GM19463 (cell line): ENCODE measurements at regions not wholly inside any gene's neighbourhood (a gene's known extent, or its start where the extent isn't known, plus 50 kb on each side); places are given as distances from the start of the nearest gene placed in this dataset.
"Not testable (repeated sequence)": the region's sequence is repeated elsewhere in the genome, so short reads cannot be mapped to it uniquely, and the experiment has no call there.

Experiments used
- ATAC-seq: cut with Tn5 transposase; IDR thresholded peaks from one replicate; pipeline ENCODE4 v1.9.1; 2021; ENCODE audit warnings: mild to moderate bottlenecking, moderate library complexity; ENCODE audit not compliant: unreplicated experiment

DNA sequence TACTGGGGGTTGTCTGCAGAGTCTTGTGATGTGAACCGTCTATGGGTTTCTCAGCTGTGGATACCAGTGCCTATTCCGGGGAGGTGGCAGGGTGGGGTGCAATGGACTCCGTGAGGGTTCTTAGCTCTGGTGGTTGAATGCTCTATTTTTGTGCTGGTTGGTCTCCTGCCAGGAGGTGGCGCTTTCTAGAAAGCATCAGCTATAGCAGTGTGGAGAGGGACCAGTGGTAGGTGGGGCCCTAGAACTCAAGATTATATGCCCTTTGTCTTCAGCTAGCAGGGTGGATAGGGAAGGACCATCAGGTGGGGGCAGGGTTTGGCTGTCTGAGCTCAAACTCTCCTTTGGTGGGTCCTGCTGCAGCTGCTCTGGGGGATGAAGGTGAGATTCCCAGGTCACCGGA, 127.3 kb upstream of the PLD5 start:
- ATAC-seq: no peak

DNA sequence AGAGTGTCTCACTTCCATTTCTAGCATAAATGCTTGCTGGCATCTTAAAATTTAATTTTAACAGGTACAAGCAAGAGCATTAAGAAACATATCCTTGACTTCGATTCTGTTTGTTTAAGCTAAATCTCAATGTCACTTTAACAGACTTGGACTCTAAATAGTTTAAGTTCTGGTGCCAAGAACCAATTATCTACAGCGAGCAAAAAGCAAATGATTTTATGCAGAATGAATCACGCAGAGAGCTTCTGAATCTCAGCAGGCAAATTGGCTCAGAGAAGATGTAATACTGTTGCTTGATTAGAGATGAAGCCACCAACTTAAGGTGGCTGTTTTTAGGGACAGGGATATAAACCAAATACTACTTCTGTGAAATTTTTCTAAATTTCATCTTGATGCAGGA, 117.0 kb upstream of the PLD5 start:
- no peak for ATAC-seq

DNA sequence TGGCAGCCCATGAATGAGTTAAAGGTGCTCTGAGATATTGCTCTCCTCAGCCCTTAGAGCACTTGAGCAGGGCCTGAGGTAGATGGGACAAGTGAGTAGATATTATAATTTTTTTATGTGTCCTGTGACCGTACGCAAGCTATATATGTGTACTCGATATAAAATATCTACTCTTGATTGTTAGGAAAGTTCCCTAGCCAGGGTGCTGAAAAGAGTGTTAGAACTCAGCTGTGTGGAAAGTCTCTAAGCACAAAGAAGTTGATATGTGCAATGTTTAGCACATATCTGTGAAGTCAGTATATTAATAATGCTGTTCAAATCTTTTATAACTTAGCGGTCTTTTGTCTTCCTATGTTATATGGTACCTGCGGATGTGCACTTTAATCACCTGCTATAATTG, 114.6 kb upstream of the PLD5 start:
- no peak for ATAC-seq

DNA sequence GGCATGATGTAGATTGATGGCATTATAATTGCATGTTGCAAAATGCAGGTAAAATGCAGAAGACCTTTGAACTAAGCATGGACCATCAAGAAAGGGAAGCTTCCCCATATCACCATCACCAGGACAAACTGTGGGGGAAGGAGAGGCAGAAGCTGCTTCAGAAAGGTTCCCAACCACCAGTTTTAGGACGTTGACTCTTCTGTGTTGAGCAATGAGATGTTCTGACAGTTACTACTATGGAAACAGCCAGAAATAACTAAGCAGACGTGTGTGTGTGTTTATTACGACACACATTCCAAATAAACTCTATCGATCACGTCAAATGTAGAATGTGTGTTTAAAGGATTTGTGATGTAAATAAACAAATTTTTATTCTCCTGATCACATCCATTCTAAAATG, 110.2 kb upstream of the PLD5 start:
- ATAC-seq: no peak

DNA sequence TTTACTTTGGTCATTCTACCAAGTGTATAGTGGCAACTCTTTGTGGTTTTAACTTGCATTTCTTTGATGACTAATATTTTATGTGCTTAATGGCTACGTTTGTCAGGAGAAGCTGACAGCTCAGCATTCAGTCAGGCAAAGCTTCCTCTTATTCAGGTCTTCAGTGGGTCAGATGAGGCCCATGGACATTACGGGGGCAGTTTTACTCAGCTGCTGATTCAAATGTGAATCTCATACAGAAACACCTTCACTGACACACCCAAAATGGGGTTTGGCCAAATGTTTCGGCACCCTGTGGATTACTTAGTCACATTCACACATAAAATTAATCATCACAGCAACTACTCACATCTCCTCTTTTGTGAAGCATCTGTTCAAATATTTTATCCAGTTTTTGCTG, 104.9 kb upstream of the PLD5 start:
- no peak for ATAC-seq

DNA sequence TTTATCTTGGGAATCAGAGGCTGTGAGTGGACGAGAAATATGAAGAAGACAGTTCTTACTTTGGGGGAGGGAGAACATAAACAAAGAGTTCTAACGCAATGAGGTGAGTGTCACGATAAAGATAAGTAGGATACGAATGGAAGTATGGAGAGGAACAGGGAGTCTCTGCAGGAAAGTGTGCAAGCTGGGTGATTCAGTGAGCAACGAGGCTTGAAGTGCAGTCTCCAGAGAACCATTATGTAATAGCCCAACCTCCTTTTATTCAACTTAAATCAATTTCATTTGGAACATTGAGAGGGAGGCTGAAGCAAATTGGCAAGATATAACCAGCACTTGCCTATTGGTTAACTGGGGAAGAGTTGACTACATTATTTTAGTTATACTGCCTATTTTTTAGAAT, 99.3 kb upstream of the PLD5 start:
- ATAC-seq: no peak

DNA sequence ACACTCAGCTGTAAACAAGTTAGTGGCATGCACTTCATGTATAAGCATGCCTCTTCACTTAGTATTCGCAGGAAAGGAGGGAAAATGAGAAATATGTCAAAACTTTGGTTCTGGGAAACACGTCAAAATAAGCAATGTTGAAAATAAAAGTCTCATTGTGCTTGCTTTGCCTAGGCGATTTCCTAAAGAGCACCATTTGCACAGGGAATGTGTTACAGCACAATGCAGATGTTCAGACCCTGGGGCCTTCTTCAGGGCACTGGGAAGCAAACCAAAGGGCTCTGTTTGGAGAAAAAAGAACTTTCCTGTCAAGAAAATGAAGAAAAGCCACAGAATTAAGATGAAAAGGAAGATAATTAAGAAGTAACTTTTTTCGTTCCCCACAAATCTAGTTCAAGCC, 98.6 kb upstream of the PLD5 start:
- ATAC-seq: no peak

DNA sequence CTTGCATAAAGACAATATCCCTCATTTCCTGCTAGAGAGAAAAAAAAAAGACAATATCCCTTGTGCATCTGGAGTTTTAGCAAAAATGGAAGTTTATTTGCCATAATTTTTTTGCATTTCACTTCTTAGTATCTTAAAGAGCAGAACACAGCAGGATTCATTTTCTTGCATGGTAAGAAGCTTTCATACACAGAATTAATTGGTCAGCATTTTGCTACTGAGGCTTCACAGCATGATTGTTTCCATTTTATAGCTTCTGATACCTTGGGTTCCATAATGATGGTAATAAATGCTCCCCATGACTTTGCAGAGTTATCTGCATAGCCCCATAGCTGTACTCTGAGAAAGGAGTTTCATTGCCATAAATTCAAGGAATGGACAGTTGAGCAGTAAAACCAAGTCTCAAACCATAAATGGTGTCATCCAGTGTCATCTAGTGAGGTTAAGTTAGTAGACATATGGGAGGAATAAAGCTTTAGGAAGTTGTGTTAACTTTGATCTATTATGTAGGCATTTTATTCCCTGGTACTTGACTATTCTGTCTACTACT, 88.8 kb upstream of the PLD5 start:
- no peak for ATAC-seq

DNA sequence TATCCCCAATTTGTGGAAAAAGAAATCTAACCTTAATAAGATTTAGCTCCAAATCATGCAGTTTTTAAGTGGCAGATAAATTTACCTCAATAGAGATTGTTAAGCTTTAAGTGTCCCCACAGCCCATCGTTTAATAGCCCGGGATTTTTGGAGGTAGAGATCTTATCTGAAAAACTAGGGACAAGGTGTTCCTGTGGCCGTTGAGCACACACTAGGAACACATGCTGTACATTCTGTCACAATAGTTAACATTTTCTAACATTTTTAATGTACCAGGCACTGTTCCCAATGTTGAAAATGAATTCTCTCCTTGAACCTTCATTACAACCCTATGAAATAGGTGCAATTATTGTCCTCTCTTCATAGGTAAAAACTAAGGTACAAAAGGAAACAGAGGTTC, 85.7 kb upstream of the PLD5 start:
- no peak for ATAC-seq

DNA sequence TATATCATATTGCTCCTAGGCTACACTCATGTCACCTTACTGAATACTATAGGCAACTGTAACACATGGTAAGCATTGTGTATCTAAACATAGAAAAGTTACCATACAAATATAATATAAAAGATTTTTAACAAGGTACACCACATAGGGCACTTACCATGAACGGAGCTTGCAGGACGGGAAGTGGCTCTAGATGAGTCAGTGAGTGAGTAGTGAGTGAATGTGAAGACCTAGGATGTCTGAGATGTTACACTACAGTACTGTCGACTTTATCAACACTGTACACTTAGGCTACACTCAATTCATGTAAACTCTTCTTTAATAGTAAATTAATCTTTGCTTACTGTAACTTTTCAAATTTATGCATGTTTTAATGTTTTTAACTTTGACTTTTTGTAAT, 81.0 kb upstream of the PLD5 start:
- ATAC-seq: no peak

DNA sequence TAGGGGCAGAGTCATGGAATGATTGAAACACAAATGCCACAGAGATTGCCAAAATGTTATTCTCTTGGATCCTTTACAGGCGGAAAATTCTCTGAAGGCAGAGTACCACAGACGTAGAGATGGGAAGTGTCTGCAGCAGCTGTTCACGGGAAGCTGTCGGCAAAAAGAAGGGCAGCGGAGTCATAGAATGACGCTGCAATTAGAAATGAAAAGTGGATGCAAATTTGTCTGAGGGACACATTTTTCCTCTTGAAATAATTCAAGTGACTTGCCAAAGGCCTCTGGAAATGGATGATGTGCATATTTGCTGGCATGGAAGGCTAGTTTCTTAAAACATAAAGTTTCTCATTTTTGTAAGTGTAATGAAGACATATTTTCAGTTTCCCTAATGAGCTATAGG, 77.5 kb upstream of the PLD5 start:
- no peak for ATAC-seq

DNA sequence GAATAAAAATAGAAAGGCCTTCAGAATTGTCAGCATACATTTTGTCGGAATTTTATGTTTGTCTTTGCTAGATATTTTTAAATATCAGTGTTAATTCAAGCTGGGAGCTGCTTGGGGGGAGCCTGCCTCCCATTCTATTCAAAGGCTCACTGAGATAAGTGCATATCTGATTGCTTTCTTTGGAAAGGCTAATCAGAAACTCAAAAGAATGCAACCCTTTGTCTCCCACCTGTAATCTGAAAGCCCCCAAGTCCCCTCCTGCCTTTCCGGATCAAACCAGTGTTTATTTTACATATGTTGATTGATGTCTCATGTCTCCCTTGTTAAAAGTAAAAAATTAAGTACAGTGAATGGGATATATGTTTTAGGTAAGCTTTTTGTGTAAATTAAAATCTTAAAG, 69.3 kb upstream of the PLD5 start:
- ATAC-seq: not testable (repeated sequence)

DNA sequence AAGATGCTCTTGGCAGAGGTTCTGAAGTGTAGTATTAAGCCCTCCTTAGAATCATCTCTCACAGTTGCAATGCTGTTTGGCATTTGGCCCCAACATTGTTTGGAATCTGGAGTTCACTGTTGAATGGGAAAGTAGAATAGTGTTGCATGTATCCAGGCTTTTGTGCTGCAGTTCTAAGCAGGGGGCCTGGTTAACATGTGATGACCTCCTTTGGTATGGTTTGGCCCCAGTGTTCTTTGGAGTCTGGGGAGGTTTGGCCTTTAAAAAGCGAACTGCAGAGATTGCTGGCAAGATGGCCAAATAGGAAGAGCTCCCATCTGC, 61.8 kb upstream of the PLD5 start:
- no peak for ATAC-seq

DNA sequence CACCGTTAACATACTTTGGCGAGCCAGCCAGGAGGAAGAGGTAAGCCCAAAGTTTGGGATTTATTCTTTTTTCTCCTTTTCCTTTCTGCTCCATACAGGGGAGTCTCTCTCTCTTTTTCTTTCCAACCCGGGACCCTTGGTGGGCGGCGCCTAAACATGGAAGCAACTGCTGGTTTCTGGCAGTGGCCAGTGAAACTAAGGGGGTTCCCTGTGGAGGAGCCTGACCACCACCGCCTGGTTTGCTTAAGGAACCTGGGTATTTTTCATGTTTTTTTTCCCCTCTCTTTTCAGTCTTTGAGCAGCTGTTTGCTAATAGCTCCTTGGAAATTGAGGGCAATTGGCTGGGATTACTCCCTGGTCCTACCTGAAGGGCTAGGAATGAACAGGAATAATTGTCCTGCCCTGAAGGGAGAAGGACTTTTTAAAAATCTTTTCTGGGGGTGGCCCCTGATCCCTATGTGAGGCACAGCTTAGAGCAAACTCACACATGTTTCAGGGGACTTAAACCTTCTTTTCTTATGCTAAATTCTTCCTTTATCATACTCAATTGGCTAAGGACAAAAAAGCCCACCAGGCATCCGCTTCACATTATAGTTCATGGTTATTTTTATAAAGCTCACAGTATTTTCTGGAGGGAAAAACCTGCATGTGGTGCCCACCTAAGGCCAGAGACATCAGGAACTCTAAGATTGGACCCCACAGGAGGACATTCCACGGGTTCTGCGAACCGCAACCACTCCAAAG, 61.3 kb upstream of the PLD5 start:
- no peak for ATAC-seq

DNA sequence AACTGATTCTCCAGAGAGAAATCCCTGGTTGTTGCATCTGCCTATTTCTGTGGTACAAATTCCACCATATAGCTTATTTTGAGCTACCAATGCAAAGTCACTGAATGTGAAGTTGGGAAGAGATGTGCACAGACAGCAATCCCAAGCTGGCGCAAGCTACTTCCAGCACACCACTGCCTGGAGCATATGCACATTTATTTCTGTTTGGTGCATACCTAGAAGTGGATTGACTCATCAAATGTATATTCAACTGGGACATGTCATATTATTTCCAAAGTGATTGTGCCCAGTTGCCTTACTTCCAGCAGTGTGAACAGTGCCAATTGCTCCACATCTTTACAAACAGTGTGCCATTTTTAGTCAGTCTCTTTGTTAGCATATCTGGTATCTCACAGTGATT, 58.2 kb upstream of the PLD5 start:
- ATAC-seq: no peak

DNA sequence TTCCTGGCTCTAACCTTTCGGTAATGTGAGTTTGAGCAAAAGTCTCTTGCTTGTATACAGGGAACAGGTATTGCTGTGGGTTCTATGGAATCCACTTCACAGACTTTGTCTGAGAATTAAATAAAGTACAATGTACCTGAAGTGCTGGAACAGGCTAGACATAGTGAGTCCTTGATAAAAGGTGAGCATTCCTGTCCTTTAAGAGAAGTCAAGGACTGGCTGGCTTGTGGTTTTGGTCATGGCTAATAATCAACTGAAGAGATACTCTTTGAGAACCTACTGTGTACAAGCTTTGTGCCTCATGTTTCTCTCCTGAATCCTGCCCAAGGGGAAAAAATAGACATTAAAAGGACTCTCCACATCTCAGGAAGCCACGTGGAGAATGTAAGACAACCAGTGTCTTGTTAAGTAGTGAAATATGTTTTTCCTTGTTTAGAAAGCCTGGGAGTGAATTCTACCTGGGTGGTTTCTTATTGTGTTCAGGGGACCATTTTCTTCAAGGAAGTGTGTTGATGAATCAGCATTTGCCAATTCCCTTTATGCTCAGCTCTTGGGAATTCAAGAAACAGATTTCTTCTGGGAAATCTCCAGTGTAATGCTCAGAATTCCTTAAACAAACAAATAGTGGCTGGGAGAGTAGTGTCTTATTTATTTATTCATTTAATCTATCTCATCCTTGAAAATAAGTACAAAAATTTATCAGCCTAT, 55.2 kb upstream of the PLD5 start:
- ATAC-seq: no peak
